ACC112 (cell line): ENCODE measurements at regions not wholly inside any gene's neighbourhood (a gene's known extent, or its start where the extent isn't known, plus 50 kb on each side); places are given as distances from the start of the nearest gene placed in this dataset.
"Not testable (repeated sequence)": the region's sequence is repeated elsewhere in the genome, so short reads cannot be mapped to it uniquely, and the experiment has no call there.

Experiments used
- H2AFZ ChIP-seq: fragments of 200-600 bp; sonication (generic); one replicate; pipeline ENCODE4 v1.6.0; 2017; ENCODE audit warnings: antibody characterized with exemption, low read length; ENCODE audit not compliant: unreplicated experiment
- H3K27ac ChIP-seq: fragments of 200-600 bp; sonication (generic); 2 replicates; pipeline ENCODE4 v1.5.1; 2014; ENCODE audit warnings: low read depth, mild to moderate bottlenecking, antibody characterized with exemption, low read length, moderate library complexity
- H3K27me3 ChIP-seq: fragments of 200-600 bp; sonication (generic); 2 replicates; pipeline ENCODE4 v1.6.1; 2014; ENCODE audit warnings: mild to moderate bottlenecking, antibody characterized with exemption, low read length, moderate library complexity, mixed read lengths; ENCODE audit not compliant: insufficient read depth
- H3K36me3 ChIP-seq: fragments of 200-600 bp; sonication (generic); 2 replicates; pipeline ENCODE4 v1.6.1; 2016; ENCODE audit warnings: mild to moderate bottlenecking, antibody characterized with exemption, low read length, moderate library complexity, mixed read lengths; ENCODE audit not compliant: insufficient read depth
- H3K4me1 ChIP-seq: fragments of 200-600 bp; sonication (generic); one replicate; pipeline ENCODE4 v1.6.1; 2016; ENCODE audit warnings: low read length, mixed read lengths; ENCODE audit not compliant: insufficient read depth, unreplicated experiment, control insufficient read depth
- H3K4me3 ChIP-seq: fragments of 200-600 bp; sonication (generic); 2 replicates; pipeline ENCODE4 v1.5.1; 2014; ENCODE audit warnings: mild to moderate bottlenecking, low read depth, low read length
- H3K79me2 ChIP-seq: fragments of 200-600 bp; sonication (generic); one replicate; pipeline ENCODE4 v1.6.0; 2016; ENCODE audit warnings: low read length; ENCODE audit not compliant: control insufficient read depth, unreplicated experiment, insufficient read depth

GRCh38 chr1:55524006-55524405 lies 308.8 kb upstream of the USP24 start:
- Histone ChIP-seq H3K27me3 (no peaks in the 10 kb centered on the region), H3K4me3 (no peak overlapping the region), H3K4me1 (no peaks in the 10 kb centered on the region), H2AFZ (no peak overlapping the region), H3K36me3 (no peaks in the 10 kb centered on the region), H3K27ac (no peak overlapping the region), H3K79me2 (no peaks in the 10 kb centered on the region)

GRCh38 chr1:55522982-55523381 lies 307.8 kb upstream of the USP24 start:
- Histone ChIP-seq H3K79me2 (no peaks in the 10 kb centered on the region), H3K36me3 (no peaks in the 10 kb centered on the region), H3K27me3 (no peaks in the 10 kb centered on the region), H3K27ac (no peak overlapping the region), H3K4me3 (no peak overlapping the region), H3K4me1 (no peaks in the 10 kb centered on the region), H2AFZ (no peak overlapping the region)

GRCh38 chr1:55522353-55522903 lies 307.3 kb upstream of the USP24 start:
- no peak overlapping the region for H3K27ac ChIP-seq
- no peaks in the 10 kb centered on the region for H3K4me1 ChIP-seq
- H3K27me3 ChIP-seq, result no peaks in the 10 kb centered on the region
- no peak overlapping the region for H3K4me3 ChIP-seq
- no peaks in the 10 kb centered on the region for H3K79me2 ChIP-seq
- no peaks in the 10 kb centered on the region for H3K36me3 ChIP-seq
- H2AFZ ChIP-seq, result no peak overlapping the region

GRCh38 chr1:55520861-55521260 lies 305.7 kb upstream of the USP24 start:
- no peaks in the 10 kb centered on the region for H3K27me3 ChIP-seq
- no peak overlapping the region for H2AFZ ChIP-seq
- H3K27ac ChIP-seq, result no peak overlapping the region
- H3K36me3 ChIP-seq, result no peaks in the 10 kb centered on the region
- H3K79me2 ChIP-seq, result no peaks in the 10 kb centered on the region
- H3K4me3 ChIP-seq, result no peak overlapping the region
- H3K4me1 ChIP-seq, result no peaks in the 10 kb centered on the region

- no peak overlapping the region for H2AFZ ChIP-seq
- no peaks in the 10 kb centered on the region for H3K79me2 ChIP-seq
- no peaks in the 10 kb centered on the region for H3K27me3 ChIP-seq
- H3K36me3 ChIP-seq, result no peaks in the 10 kb centered on the region
- no peaks in the 10 kb centered on the region for H3K4me1 ChIP-seq
- H3K4me3 ChIP-seq, result no peak overlapping the region
- H3K27ac ChIP-seq, result no peak overlapping the region
These were observed 304.9 kb upstream of the USP24 start for GRCh38 chr1:55519937-55520683.

- Histone ChIP-seq H3K36me3 (no peaks in the 10 kb centered on the region), H3K27ac (no peak overlapping the region), H3K27me3 (no peaks in the 10 kb centered on the region), H3K4me3 (no peak overlapping the region), H3K79me2 (no peaks in the 10 kb centered on the region), H2AFZ (no peak overlapping the region), H3K4me1 (no peaks in the 10 kb centered on the region)
These were observed 304.1 kb upstream of the USP24 start for GRCh38 chr1:55519276-55519675.

GRCh38 chr1:55517036-55517435 lies 301.9 kb upstream of the USP24 start:
- H3K36me3 ChIP-seq, result no peaks in the 10 kb centered on the region
- H3K79me2 ChIP-seq, result no peaks in the 10 kb centered on the region

GRCh38 chr1:55514571-55514970 lies 299.4 kb upstream of the USP24 start:
- H3K4me3 ChIP-seq, H3K4me1 ChIP-seq, H3K36me3 ChIP-seq, H3K27ac ChIP-seq, H2AFZ ChIP-seq, H3K79me2 ChIP-seq, H3K27me3 ChIP-seq: not testable (repeated sequence)

More at GRCh38 chr1:55517036-55517435, 301.9 kb upstream of the USP24 start:
- Histone ChIP-seq H3K27ac (no peak overlapping the region), H3K4me3 (no peak overlapping the region), H3K27me3 (no peaks in the 10 kb centered on the region), H3K4me1 (no peaks in the 10 kb centered on the region), H2AFZ (no peak overlapping the region)

GRCh38 chr1:55512466-55512865 lies 297.3 kb upstream of the USP24 start:
- no peak overlapping the region for H3K27ac ChIP-seq
- H2AFZ ChIP-seq, result no peak overlapping the region
- H3K27me3 ChIP-seq, result no peaks in the 10 kb centered on the region
- peaks cover 5% of the 10 kb centered on the region for H3K4me1 ChIP-seq
- H3K4me3 ChIP-seq, result no peak overlapping the region
- H3K36me3 ChIP-seq, result no peaks in the 10 kb centered on the region
- H3K79me2 ChIP-seq, result no peaks in the 10 kb centered on the region

GRCh38 chr1:55507578-55507931 lies 292.4 kb upstream of the USP24 start:
- Histone ChIP-seq H3K4me1 (peaks cover 35% of the 10 kb centered on the region), H2AFZ (no peak overlapping the region), H3K4me3 (no peak overlapping the region), H3K27ac (peak overlapping the region; percentile 51), H3K36me3 (no peaks in the 10 kb centered on the region), H3K27me3 (no peaks in the 10 kb centered on the region), H3K79me2 (no peaks in the 10 kb centered on the region)
